ENCODE measurements at regions not wholly inside any gene's neighbourhood (a gene's known extent, or its start where the extent isn't known, plus 50 kb on each side); places are given as distances from the start of the nearest gene placed in this dataset.

DNA sequence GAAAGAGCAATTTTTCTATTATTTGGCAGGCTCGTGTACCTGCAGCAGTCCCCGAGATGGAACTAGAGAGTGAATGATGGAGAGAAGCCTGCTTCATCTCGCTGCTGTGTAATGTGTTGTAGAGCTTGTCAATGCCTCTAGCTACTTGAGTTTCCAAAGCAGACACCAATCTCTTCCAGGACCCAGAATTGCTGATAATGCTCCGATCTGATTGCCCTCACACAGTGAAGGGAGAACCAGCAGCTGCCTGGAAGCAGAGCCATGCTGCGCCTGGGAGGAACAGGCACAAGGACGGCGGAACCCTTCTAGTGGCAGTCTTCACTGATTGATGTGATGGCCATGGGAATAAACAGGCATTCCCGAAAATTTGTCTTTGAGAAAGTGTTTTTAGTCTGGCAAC is 288.0 kb downstream of the ICE1 start:
- H3K4me1 ChIP-seq = peaks cover 0 to 10% (median 0%) of the 10 kb centered on the region in 4 donors
- 66 to 67% methylated on average over 8 of the region's 8 CpGs for WGBS, 2 donors
- peaks cover 0 to 5% (median 0%) of the 10 kb centered on the region in 4 donors for H3K9me3 ChIP-seq
- TF ChIP-seq, protein P1, sequence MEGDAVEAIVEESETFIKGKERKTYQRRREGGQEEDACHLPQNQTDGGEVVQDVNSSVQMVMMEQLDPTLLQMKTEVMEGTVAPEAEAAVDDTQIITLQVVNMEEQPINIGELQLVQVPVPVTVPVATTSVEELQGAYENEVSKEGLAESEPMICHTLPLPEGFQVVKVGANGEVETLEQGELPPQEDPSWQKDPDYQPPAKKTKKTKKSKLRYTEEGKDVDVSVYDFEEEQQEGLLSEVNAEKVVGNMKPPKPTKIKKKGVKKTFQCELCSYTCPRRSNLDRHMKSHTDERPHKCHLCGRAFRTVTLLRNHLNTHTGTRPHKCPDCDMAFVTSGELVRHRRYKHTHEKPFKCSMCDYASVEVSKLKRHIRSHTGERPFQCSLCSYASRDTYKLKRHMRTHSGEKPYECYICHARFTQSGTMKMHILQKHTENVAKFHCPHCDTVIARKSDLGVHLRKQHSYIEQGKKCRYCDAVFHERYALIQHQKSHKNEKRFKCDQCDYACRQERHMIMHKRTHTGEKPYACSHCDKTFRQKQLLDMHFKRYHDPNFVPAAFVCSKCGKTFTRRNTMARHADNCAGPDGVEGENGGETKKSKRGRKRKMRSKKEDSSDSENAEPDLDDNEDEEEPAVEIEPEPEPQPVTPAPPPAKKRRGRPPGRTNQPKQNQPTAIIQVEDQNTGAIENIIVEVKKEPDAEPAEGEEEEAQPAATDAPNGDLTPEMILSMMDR (IDR thresholded peaks at IDR 0.05) = no peak
- TF ChIP-seq EP300 (IDR thresholded peaks at IDR 0.05) = no peak
- no peak for TF ChIP-seq POLR2A (IDR thresholded peaks at IDR 0.05)
- H3K36me3 ChIP-seq = no peaks in the 10 kb centered on the region
- H3K27me3 ChIP-seq = no peaks in the 10 kb centered on the region
- DNase-seq (ENCODE audit: low spot score in 2 of 2) = no peak
- no peak overlapping the region for H3K4me3 ChIP-seq
- no peak overlapping the region for H3K27ac ChIP-seq

DNA sequence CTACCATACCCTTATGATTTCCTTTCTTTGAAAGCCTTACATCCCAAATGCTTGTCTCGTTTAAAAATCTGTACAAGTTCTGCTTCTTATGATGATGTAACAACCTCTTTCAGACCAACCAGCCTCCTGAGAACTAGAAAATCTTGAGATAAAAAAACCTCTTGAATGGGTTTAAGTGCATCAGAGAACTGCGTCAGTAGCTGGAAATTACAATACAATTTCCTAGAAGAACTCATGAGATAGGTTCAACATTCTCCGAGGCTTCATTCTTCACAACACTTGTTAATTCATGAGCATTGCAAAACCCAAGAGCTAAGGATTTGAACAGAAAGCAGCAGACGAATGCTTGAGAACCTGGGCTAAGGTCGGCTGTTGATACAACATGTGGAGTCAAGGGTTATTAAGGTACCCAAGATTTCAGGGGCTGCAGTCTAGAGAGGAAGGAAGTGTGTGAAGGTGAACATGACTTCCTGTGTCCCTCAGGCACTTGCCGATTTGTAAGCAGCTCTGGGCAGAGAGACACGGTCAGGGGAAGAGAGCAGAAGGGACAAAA is 286.0 kb downstream of the ICE1 start:
- WGBS, 2 donors = 86 to 89% methylated on average over 7 of the region's 7 CpGs
- H3K4me1 ChIP-seq = peaks cover 0 to 10% (median 0%) of the 10 kb centered on the region in 4 donors
- TF ChIP-seq, protein P1 (IDR thresholded peaks at IDR 0.05) = no peak
- no peak for TF ChIP-seq EP300 (IDR thresholded peaks at IDR 0.05)
- no peak for TF ChIP-seq POLR2A (IDR thresholded peaks at IDR 0.05)
- peaks cover 0 to 5% (median 0%) of the 10 kb centered on the region in 4 donors for H3K9me3 ChIP-seq
- no peak overlapping the region for H3K27ac ChIP-seq
- no peak for DNase-seq (ENCODE audit: low spot score in 2 of 2)
- H3K4me3 ChIP-seq = no peak overlapping the region
- H3K36me3 ChIP-seq = no peaks in the 10 kb centered on the region
- H3K27me3 ChIP-seq = no peaks in the 10 kb centered on the region

GRCh38 chr5:5705010-5705409 is 282.5 kb downstream of the ICE1 start:
- no peak overlapping the region for H3K4me3 ChIP-seq
- 65 to 67% methylated on average over 9 of the region's 9 CpGs for WGBS, 2 donors
- H3K27me3 ChIP-seq = no peaks in the 10 kb centered on the region

DNA sequence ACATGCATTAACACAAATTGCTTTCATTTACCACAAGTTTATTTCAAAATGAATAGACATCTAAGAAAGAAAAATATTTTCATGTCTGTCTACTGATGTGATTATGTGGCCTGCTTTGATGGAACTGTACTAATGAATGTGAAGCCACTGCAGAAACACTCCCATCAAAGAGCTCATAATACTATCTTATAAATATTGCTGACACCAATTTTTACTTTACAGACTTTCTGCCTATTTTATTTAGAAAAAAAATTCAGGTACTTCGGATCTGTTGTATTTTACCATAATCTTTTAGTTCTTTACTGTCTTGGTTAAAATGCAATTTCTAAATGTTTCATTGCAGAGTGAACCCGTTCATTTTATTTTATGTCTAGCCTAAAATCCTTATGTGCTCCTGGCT is 281.9 kb downstream of the ICE1 start:
- Histone ChIP-seq H3K9me3 (peaks cover 0 to 3% (median 0%) of the 10 kb centered on the region in 4 donors), H3K4me1 (no peaks in the 10 kb centered on the region), H3K4me3 (no peak overlapping the region), H3K36me3 (no peaks in the 10 kb centered on the region), H3K27ac (no peak overlapping the region), H3K27me3 (no peaks in the 10 kb centered on the region)
- no peak for DNase-seq (ENCODE audit: low spot score in 2 of 2)
- TF ChIP-seq, protein P1 (IDR thresholded peaks at IDR 0.05) = no peak
- no peak for TF ChIP-seq EP300 (IDR thresholded peaks at IDR 0.05)
- TF ChIP-seq POLR2A (IDR thresholded peaks at IDR 0.05) = no peak
- 78 to 89% methylated on average over 2 of the region's 2 CpGs for whole genome bisulfite sequencing, 2 donors

More at GRCh38 chr5:5705010-5705409, 282.5 kb downstream of the ICE1 start:
- DNase-seq (ENCODE audit: low spot score in 2 of 2) = no peak
- TF ChIP-seq EP300 (IDR thresholded peaks at IDR 0.05) (no peak), POLR2A (IDR thresholded peaks at IDR 0.05) (no peak)
- TF ChIP-seq, protein P1 (IDR thresholded peaks at IDR 0.05) = no peak
- Histone ChIP-seq H3K4me1 (no peaks in the 10 kb centered on the region), H3K36me3 (no peaks in the 10 kb centered on the region), H3K27ac (no peak overlapping the region), H3K9me3 (peaks cover 0 to 5% (median 0%) of the 10 kb centered on the region in 4 donors)

DNA sequence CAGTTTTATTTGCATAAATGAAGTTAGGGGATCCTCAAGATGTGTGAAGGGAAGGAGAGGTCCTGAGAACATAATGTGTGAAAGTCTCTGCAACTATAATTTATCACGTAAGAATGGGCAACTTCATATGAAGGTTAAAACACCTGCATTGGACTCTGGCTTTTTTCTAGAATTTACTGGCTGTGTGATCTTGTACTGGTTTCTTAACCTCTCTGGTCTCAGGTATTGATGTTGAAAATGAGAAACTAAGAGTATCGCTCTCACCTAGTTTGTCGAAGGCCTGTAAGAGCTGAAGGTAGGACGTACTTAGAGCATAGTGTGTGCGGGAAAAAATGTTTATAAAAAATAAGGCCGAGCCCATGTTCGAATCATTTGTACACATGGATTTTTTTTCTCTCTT is 280.5 kb downstream of the ICE1 start:
- H3K27ac ChIP-seq = no peak overlapping the region
- no peak overlapping the region for H3K4me3 ChIP-seq
- H3K36me3 ChIP-seq = no peaks in the 10 kb centered on the region
- H3K9me3 ChIP-seq = no peaks in the 10 kb centered on the region
- H3K27me3 ChIP-seq = no peaks in the 10 kb centered on the region
- TF ChIP-seq EP300 (IDR thresholded peaks at IDR 0.05) (no peak), POLR2A (IDR thresholded peaks at IDR 0.05) (no peak)
- TF ChIP-seq, protein P1 (IDR thresholded peaks at IDR 0.05) = no peak
- 94% methylated on average over 7 of the region's 7 CpGs for WGBS, 2 donors
- H3K4me1 ChIP-seq = no peaks in the 10 kb centered on the region
- DNase-seq (ENCODE audit: low spot score in 2 of 2) = no peak
